Lung (tissue), 9 donors: ENCODE measurements at regions not wholly inside any gene's neighbourhood (a gene's known extent, or its start where the extent isn't known, plus 50 kb on each side); places are given as distances from the start of the nearest gene placed in this dataset.
"Not testable (repeated sequence)": the region's sequence is repeated elsewhere in the genome, so short reads cannot be mapped to it uniquely, and the experiment has no call there.

Source experiments
- ATAC-seq: fragments of 200-7000 bp; cut with Tn5 transposase; one replicate; pipeline ENCODE4 v1.9.1; 2020; ENCODE audit warnings: moderate number of reproducible peaks; ENCODE audit not compliant: insufficient read depth, low FRiP score
- DNase-seq, 3 donors: peaks; one replicate each; pipeline ENCODE4 v3.0.0-alpha.2; 2013 to 2017
- H3K27ac ChIP-seq, 2 donors: one replicate each; pipeline ENCODE4 v1.5.1; 2013; ENCODE audit warnings: mild to moderate bottlenecking in 2 of 2, moderate library complexity in 2 of 2, control low read depth in 1 of 2, inconsistent platforms in 1 of 2, low read depth in 1 of 2, low read length in 1 of 2
- H3K27me3 ChIP-seq, 3 donors: one replicate each; pipeline ENCODE4 v1.5.1; 2013; ENCODE audit warnings: low read length in 2 of 3; ENCODE audit not compliant: control insufficient read depth in 3 of 3, insufficient read depth in 3 of 3
- H3K36me3 ChIP-seq, 4 donors: one replicate each; pipeline ENCODE4 v1.5.1; 2013; ENCODE audit warnings: low read length in 4 of 4, mild to moderate bottlenecking in 1 of 4, moderate library complexity in 1 of 4; ENCODE audit not compliant: control insufficient read depth in 4 of 4, insufficient read depth in 4 of 4
- H3K4me1 ChIP-seq, 5 donors: one replicate each; pipeline ENCODE4 v1.5.1; 2013; ENCODE audit warnings: low read length in 5 of 5, mild to moderate bottlenecking in 2 of 5, moderate library complexity in 1 of 5; ENCODE audit not compliant: control insufficient read depth in 5 of 5, insufficient read depth in 5 of 5
- H3K4me3 ChIP-seq: one replicate; pipeline ENCODE4 v1.5.1; 2013; ENCODE audit warnings: mild to moderate bottlenecking, control low read depth, moderate library complexity
- H3K9ac ChIP-seq, 2 donors: one replicate each; pipeline ENCODE4 v1.5.1; 2013; ENCODE audit warnings: low read length in 2 of 2, control low read depth in 1 of 2; ENCODE audit not compliant: insufficient read depth in 1 of 2
- H3K9me3 ChIP-seq, 4 donors: one replicate each; pipeline ENCODE4 v1.5.1; 2013; ENCODE audit warnings: low read length in 3 of 4, mild to moderate bottlenecking in 1 of 4, moderate library complexity in 1 of 4; ENCODE audit not compliant: control insufficient read depth in 4 of 4, insufficient read depth in 3 of 4
- WGBS, 2 donors: extraction: QIAGEN DNeasy Blood & Tissue Kit; methylation state at CpG; one replicate each; pipeline ENCODE4 v1.1.7; 2013; 5-methylcytosine and 5-hydroxymethylcytosine counted together
- donor health status: Bipolar disorder and iron deficiency.
- donor health status: healthy.
- donor health status: DM: yes; HTN: yes; CAD: no.

GRCh38 chr9:67461796-67462757 lies 396.7 kb upstream of the ANKRD20A1 start:
- no CpG with 5 or more reads among the region's 25 CpGs for WGBS, 2 donors
- DNase-seq, H3K36me3 ChIP-seq, H3K27ac ChIP-seq, H3K9me3 ChIP-seq, H3K9ac ChIP-seq, H3K27me3 ChIP-seq, ATAC-seq, H3K4me1 ChIP-seq, H3K4me3 ChIP-seq: not testable (repeated sequence)

GRCh38 chr9:67452941-67453340 lies 405.8 kb upstream of the ANKRD20A1 start:
- not testable (repeated sequence) for H3K4me1 ChIP-seq, H3K36me3 ChIP-seq, H3K27me3 ChIP-seq, H3K9ac ChIP-seq, DNase-seq, H3K4me3 ChIP-seq, ATAC-seq, H3K27ac ChIP-seq, H3K9me3 ChIP-seq
- no CpG with 5 or more reads among the region's 3 CpGs for WGBS, 2 donors

- not testable (repeated sequence) for H3K4me3 ChIP-seq, H3K4me1 ChIP-seq, H3K27ac ChIP-seq, H3K36me3 ChIP-seq, DNase-seq, H3K9me3 ChIP-seq, H3K9ac ChIP-seq, H3K27me3 ChIP-seq, ATAC-seq
- no CpG with 5 or more reads among the region's 3 CpGs for WGBS, 2 donors
These were observed 416.4 kb upstream of the ANKRD20A1 start for GRCh38 chr9:67442313-67442712.

GRCh38 chr9:67437011-67437410 lies 421.7 kb upstream of the ANKRD20A1 start:
- WGBS, 2 donors, result 86% methylated on average over 1 of the region's 3 CpGs; no CpG with 5 or more reads in 1 of the 2 donors
- not testable (repeated sequence) for H3K27ac ChIP-seq, ATAC-seq, H3K4me1 ChIP-seq, H3K36me3 ChIP-seq, H3K9me3 ChIP-seq, H3K27me3 ChIP-seq, H3K4me3 ChIP-seq, H3K9ac ChIP-seq, DNase-seq

GRCh38 chr9:67424881-67425280 lies 432.5 kb upstream of the SPATA31A3 start:
- H3K4me3 ChIP-seq, H3K27ac ChIP-seq, H3K4me1 ChIP-seq, H3K9ac ChIP-seq, H3K27me3 ChIP-seq, DNase-seq, ATAC-seq, H3K36me3 ChIP-seq, H3K9me3 ChIP-seq: not testable (repeated sequence)
- WGBS, 2 donors, result no CpG with 5 or more reads among the region's 4 CpGs

- 64 to 70% methylated on average over 1 of the region's 9 CpGs for WGBS, 2 donors
- not testable (repeated sequence) for H3K9me3 ChIP-seq, H3K9ac ChIP-seq, H3K27me3 ChIP-seq, H3K36me3 ChIP-seq, H3K4me1 ChIP-seq, H3K4me3 ChIP-seq, ATAC-seq, H3K27ac ChIP-seq, DNase-seq
These were observed 430.8 kb upstream of the SPATA31A3 start for GRCh38 chr9:67423049-67423728.

- not testable (repeated sequence) for H3K27ac ChIP-seq, H3K9ac ChIP-seq, DNase-seq, ATAC-seq, H3K27me3 ChIP-seq, H3K36me3 ChIP-seq, H3K9me3 ChIP-seq, H3K4me3 ChIP-seq, H3K4me1 ChIP-seq
- WGBS, 2 donors, result no CpG with 5 or more reads among the region's 4 CpGs
These were observed 426.2 kb upstream of the SPATA31A3 start for GRCh38 chr9:67418496-67419079.
